GM18517 (cell line): ENCODE measurements at regions not wholly inside any gene's neighbourhood (a gene's known extent, or its start where the extent isn't known, plus 50 kb on each side); places are given as distances from the start of the nearest gene placed in this dataset.

Source experiments
- ATAC-seq: cut with Tn5 transposase; IDR thresholded peaks from one replicate; pipeline ENCODE4 v1.9.1; 2021; ENCODE audit warnings: mild to moderate bottlenecking, moderate library complexity; ENCODE audit not compliant: unreplicated experiment

GRCh38 chr18:34159691-34160185 is 65.0 kb downstream of the NOL4 start:
- no peak for ATAC-seq

- ATAC-seq: no peak
Observed at GRCh38 chr18:34158881-34159690, 65.6 kb downstream of the NOL4 start.

- ATAC-seq: peak; percentile 77
Observed at GRCh38 chr18:34153711-34154110, 71.0 kb downstream of the NOL4 start.

- no peak for ATAC-seq
Observed at GRCh38 chr18:34131006-34131405, 93.7 kb downstream of the NOL4 start.

- ATAC-seq: no peak
Observed at GRCh38 chr18:34128436-34128835, 96.3 kb downstream of the NOL4 start.

- no peak for ATAC-seq
Observed at GRCh38 chr18:34126121-34126520, 98.6 kb downstream of the NOL4 start.

GRCh38 chr18:34122724-34123334 is 101.9 kb downstream of the NOL4 start:
- ATAC-seq: peak; percentile 95

GRCh38 chr18:34121200-34121721 is 103.5 kb downstream of the NOL4 start:
- ATAC-seq: no peak

- ATAC-seq: no peak
Observed at GRCh38 chr18:34120294-34120693, 104.4 kb downstream of the NOL4 start.

- no peak for ATAC-seq
Observed at GRCh38 chr18:34117319-34117718, 107.4 kb downstream of the NOL4 start.

- no peak for ATAC-seq
Observed at GRCh38 chr18:34115409-34116081, 109.2 kb downstream of the NOL4 start.

GRCh38 chr18:34114996-34115395 is 109.7 kb downstream of the NOL4 start:
- ATAC-seq: no peak

GRCh38 chr18:34108206-34108605 is 116.5 kb downstream of the NOL4 start:
- ATAC-seq: no peak

- no peak for ATAC-seq
Observed at GRCh38 chr18:34098109-34098508, 126.6 kb downstream of the NOL4 start.

GRCh38 chr18:34097312-34097711 is 127.4 kb downstream of the NOL4 start:
- no peak for ATAC-seq

GRCh38 chr18:34094148-34094547 is 130.6 kb downstream of the NOL4 start:
- no peak for ATAC-seq

- ATAC-seq: no peak
Observed at GRCh38 chr18:34092796-34093195, 131.9 kb downstream of the NOL4 start.

- ATAC-seq: no peak
Observed at GRCh38 chr18:34086370-34086769, 138.3 kb downstream of the NOL4 start.

GRCh38 chr18:34085140-34085739 is 139.5 kb downstream of the NOL4 start:
- no peak for ATAC-seq

- no peak for ATAC-seq
Observed at GRCh38 chr18:34084635-34085034, 140.1 kb downstream of the NOL4 start.

- no peak for ATAC-seq
Observed at GRCh38 chr18:34083910-34084535, 140.7 kb downstream of the NOL4 start.
